HEK293 (cell line): ENCODE measurements at regions not wholly inside any gene's neighbourhood (a gene's known extent, or its start where the extent isn't known, plus 50 kb on each side); places are given as distances from the start of the nearest gene placed in this dataset.

ENCODE experiments used
- CTCF ChIA-PET: fragments of 350-600 bp; formaldehyde crosslinking; extraction: SDS; loops from one replicate; lab custom pipeline; 2021; ENCODE audit warnings: antibody characterized with exemption; lab: Yijun Ruan, JAX
- POLR2A ChIA-PET: fragments of 300-600 bp; formaldehyde crosslinking; extraction: SDS; loops from one replicate; lab custom pipeline; 2020; ENCODE audit warnings: antibody characterized with exemption, inconsistent platforms; lab: Yijun Ruan, JAX
- H3K27ac ChIP-seq: fragments of 200-500 bp; sonication (Bioruptor generic); 2 replicates; pipeline ENCODE4 v1.5.1; 2014; ENCODE audit warnings: low read depth, low read length, control low read depth, inconsistent platforms; ENCODE audit errors: extremely low read depth
- H3K36me3 ChIP-seq, 2 experiments: fragments of 200-500 bp in 1 of 2; sonication (Bioruptor generic) in 1 of 2; 1 replicate in 1 of 2; 2 replicates in 1 of 2; pipeline ENCODE4 v1.5.1; 2014 to 2017; ENCODE audit warnings: inconsistent platforms in 2 of 2, low read length in 2 of 2; ENCODE audit not compliant: control insufficient read depth in 2 of 2, insufficient read depth in 1 of 2
- H3K4me1 ChIP-seq: fragments of 200-500 bp; sonication (Bioruptor generic); 2 replicates; pipeline ENCODE4 v1.5.1; 2014; ENCODE audit warnings: mild to moderate bottlenecking, low read length, inconsistent platforms; ENCODE audit not compliant: control insufficient read depth, insufficient read depth
- H3K4me3 ChIP-seq: 2 replicates; pipeline ENCODE4 v1.5.1; 2011; ENCODE audit warnings: low read depth, mild to moderate bottlenecking, control low read depth, low read length, moderate library complexity
- H3K9me3 ChIP-seq: fragments of 200-500 bp; sonication (Bioruptor generic); 2 replicates; pipeline ENCODE4 v1.5.1; 2014; ENCODE audit warnings: low read depth, low read length, inconsistent platforms; ENCODE audit not compliant: control insufficient read depth, insufficient read depth
- KLF9 ChIP-seq: fragments of 450-650 bp; formaldehyde crosslinking; IDR thresholded peaks from 2 replicates; pipeline ENCODE4 v1.5.1; 2016; ENCODE audit warnings: missing biosample characterization, missing genetic modification characterization, low read depth
- REPIN1 ChIP-seq: fragments of 450-650 bp; formaldehyde crosslinking; IDR thresholded peaks from 2 replicates; pipeline ENCODE4 v1.5.1; 2017; ENCODE audit warnings: missing biosample characterization, missing genetic modification characterization, low read depth
- ZBTB21 ChIP-seq: fragments of 450-650 bp; formaldehyde crosslinking; IDR thresholded peaks from 2 replicates; pipeline ENCODE4 v1.5.1; 2017; ENCODE audit warnings: missing biosample characterization, missing genetic modification characterization
- ZBTB48 ChIP-seq: fragments of 450-650 bp; formaldehyde crosslinking; IDR thresholded peaks from 2 replicates; pipeline ENCODE4 v1.5.1; 2016; ENCODE audit warnings: missing biosample characterization, missing genetic modification characterization
- ZNF133 ChIP-seq: fragments of 450-650 bp; formaldehyde crosslinking; IDR thresholded peaks from 2 replicates; pipeline ENCODE4 v1.5.1; 2016; ENCODE audit warnings: missing biosample characterization, missing genetic modification characterization
- ZNF140 ChIP-seq: fragments of 450-650 bp; formaldehyde crosslinking; IDR thresholded peaks from 2 replicates; pipeline ENCODE4 v1.5.1; 2016; ENCODE audit warnings: missing biosample characterization, missing genetic modification characterization
- ZNF311 ChIP-seq: fragments of 450-650 bp; formaldehyde crosslinking; IDR thresholded peaks from 2 replicates; pipeline ENCODE4 v1.5.1; 2017; ENCODE audit warnings: missing biosample characterization, missing genetic modification characterization, borderline replicate concordance
- ZNF514 ChIP-seq: fragments of 450-650 bp; formaldehyde crosslinking; IDR thresholded peaks from 2 replicates; pipeline ENCODE4 v1.5.1; 2016; ENCODE audit warnings: missing biosample characterization, missing genetic modification characterization
- ZNF610 ChIP-seq: fragments of 450-650 bp; formaldehyde crosslinking; IDR thresholded peaks from 2 replicates; pipeline ENCODE4 v1.5.1; 2016; ENCODE audit warnings: missing biosample characterization, missing genetic modification characterization, borderline replicate concordance
- ZNF624 ChIP-seq: fragments of 450-650 bp; formaldehyde crosslinking; IDR thresholded peaks from 2 replicates; pipeline ENCODE4 v1.5.1; 2017; ENCODE audit warnings: missing biosample characterization, missing genetic modification characterization
- ZNF670 ChIP-seq: fragments of 450-650 bp; formaldehyde crosslinking; IDR thresholded peaks from 2 replicates; pipeline ENCODE4 v1.5.1; 2016; ENCODE audit warnings: missing biosample characterization, missing genetic modification characterization, low read depth
- ZNF701 ChIP-seq: fragments of 450-650 bp; formaldehyde crosslinking; IDR thresholded peaks from 2 replicates; pipeline ENCODE4 v1.5.1; 2016; ENCODE audit warnings: missing biosample characterization, missing genetic modification characterization
- ZNF785 ChIP-seq: fragments of 450-650 bp; formaldehyde crosslinking; IDR thresholded peaks from 2 replicates; pipeline ENCODE4 v1.5.1; 2016; ENCODE audit warnings: missing biosample characterization, missing genetic modification characterization
- ZNF791 ChIP-seq: fragments of 450-650 bp; formaldehyde crosslinking; IDR thresholded peaks from 2 replicates; pipeline ENCODE4 v1.5.1; 2016; ENCODE audit warnings: missing biosample characterization, missing genetic modification characterization
- ZSCAN16 ChIP-seq: fragments of 450-650 bp; formaldehyde crosslinking; IDR thresholded peaks from 2 replicates; pipeline ENCODE4 v1.5.1; 2016; ENCODE audit warnings: missing biosample characterization, missing genetic modification characterization
- TF ChIP-seq, protein P1 (sequence below): fragments of 450-650 bp; formaldehyde crosslinking; IDR thresholded peaks from 2 replicates; pipeline ENCODE4 v1.5.1; 2016; ENCODE audit warnings: missing biosample characterization, missing genetic modification characterization
- TF ChIP-seq, protein P2 (sequence below): fragments of 450-650 bp; formaldehyde crosslinking; IDR thresholded peaks from 2 replicates; pipeline ENCODE4 v1.5.1; 2016; ENCODE audit warnings: missing biosample characterization, missing genetic modification characterization
- TF ChIP-seq, protein P3 (sequence below): fragments of 450-650 bp; formaldehyde crosslinking; IDR thresholded peaks from 2 replicates; pipeline ENCODE4 v1.5.1; 2016; ENCODE audit warnings: missing biosample characterization, missing genetic modification characterization
- TF ChIP-seq, protein P4 (sequence below): fragments of 450-650 bp; formaldehyde crosslinking; IDR thresholded peaks from 2 replicates; pipeline ENCODE4 v1.5.1; 2016; ENCODE audit warnings: missing biosample characterization, missing genetic modification characterization
- TF ChIP-seq, protein P5 (sequence below): fragments of 450-650 bp; formaldehyde crosslinking; IDR thresholded peaks from 2 replicates; pipeline ENCODE4 v1.5.1; 2016; ENCODE audit warnings: missing biosample characterization, missing genetic modification characterization

DNA sequence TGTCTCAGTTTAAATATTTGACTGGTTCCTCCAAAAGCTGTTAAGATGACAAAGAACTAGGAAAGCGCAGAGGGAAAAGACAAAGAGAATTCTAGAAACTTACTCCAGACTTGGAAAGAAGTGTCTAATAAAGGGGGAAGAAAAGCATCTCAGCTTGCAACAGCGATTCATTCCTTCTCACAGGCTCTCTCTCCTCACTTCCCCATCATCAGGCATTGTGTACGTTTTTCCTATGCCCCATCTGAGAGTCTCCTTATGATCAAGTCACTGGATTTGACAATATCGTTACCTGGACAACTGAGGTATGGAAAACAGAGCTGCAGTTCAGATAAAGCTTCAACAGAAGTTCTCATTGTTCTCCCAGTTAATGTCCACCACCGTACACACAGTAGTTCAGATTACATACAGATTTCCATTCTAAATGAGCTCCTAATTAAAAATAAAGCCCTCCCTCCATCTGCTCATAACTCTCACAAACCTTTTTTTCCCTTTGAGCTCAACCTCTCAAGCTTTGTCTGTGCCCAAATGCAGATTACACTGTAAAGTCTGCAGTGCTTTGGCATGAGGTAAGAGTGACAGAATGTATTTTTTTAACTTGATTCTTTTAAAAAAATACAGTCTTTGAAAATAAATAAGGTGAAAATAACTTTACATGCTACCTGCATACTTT, 254.4 kb upstream of the THBS1 start:
- ChIA-PET CTCF (interaction anchor here (0.6 to 1.8 kb wide), 2 partner anchors 10 to 247 kb away, joined by 4 to 6 read pairs; no protein-coding TSS in a partner anchor), POLR2A (no interaction called here)
- TF ChIP-seq ZNF514 (tag by site-specific recombination) (no peak), ZNF670 (tag by site-specific recombination) (no peak), ZBTB21 (tag by site-specific recombination) (no peak), ZSCAN16 (tag by site-specific recombination) (no peak), ZNF624 (no peak), ZNF140 (no peak), ZNF311 (tag by site-specific recombination) (no peak), REPIN1 (tag by site-specific recombination) (no peak), ZNF133 (tag by site-specific recombination) (no peak), ZNF610 (tag by site-specific recombination) (no peak), ZNF701 (tag by site-specific recombination) (no peak), ZNF785 (no peak), KLF9 (tag by site-specific recombination) (no peak), ZBTB48 (no peak), ZNF791 (tag by site-specific recombination) (no peak)
- TF ChIP-seq, protein P1, sequence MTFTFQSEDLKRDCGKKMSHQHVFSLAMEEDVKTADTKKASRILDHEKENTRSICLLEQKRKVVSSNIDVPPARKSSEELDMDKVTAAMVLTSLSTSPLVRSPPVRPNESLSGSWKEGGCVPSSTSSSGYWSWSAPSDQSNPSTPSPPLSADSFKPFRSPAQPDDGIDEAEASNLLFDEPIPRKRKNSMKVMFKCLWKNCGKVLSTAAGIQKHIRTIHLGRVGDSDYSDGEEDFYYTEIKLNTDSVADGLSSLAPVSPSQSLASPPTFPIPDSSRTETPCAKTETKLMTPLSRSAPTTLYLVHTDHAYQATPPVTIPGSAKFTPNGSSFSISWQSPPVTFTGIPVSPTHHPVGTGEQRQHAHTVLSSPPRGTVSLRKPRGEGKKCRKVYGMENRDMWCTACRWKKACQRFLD, result no peak
- TF ChIP-seq, protein P2, sequence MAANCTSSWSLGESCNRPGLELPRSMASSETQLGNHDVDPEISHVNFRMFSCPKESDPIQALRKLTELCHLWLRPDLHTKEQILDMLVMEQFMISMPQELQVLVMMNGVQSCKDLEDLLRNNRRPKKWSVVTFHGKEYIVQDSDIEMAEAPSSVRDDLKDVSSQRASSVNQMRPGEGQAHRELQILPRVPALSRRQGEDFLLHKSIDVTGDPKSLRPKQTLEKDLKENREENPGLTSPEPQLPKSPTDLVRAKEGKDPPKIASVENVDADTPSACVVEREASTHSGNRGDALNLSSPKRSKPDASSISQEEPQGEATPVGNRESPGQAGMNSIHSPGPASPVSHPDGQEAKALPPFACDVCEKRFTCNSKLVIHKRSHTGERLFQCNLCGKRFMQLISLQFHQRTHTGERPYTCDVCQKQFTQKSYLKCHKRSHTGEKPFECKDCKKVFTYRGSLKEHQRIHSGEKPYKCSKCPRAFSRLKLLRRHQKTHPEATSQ (tag by site-specific recombination), result no peak
- TF ChIP-seq, protein P3, sequence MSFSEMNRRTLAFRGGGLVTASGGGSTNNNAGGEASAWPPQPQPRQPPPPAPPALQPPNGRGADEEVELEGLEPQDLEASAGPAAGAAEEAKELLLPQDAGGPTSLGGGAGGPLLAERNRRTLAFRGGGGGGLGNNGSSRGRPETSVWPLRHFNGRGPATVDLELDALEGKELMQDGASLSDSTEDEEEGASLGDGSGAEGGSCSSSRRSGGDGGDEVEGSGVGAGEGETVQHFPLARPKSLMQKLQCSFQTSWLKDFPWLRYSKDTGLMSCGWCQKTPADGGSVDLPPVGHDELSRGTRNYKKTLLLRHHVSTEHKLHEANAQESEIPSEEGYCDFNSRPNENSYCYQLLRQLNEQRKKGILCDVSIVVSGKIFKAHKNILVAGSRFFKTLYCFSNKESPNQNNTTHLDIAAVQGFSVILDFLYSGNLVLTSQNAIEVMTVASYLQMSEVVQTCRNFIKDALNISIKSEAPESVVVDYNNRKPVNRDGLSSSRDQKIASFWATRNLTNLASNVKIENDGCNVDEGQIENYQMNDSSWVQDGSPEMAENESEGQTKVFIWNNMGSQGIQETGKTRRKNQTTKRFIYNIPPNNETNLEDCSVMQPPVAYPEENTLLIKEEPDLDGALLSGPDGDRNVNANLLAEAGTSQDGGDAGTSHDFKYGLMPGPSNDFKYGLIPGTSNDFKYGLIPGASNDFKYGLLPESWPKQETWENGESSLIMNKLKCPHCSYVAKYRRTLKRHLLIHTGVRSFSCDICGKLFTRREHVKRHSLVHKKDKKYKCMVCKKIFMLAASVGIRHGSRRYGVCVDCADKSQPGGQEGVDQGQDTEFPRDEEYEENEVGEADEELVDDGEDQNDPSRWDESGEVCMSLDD (tag by site-specific recombination), result no peak
- TF ChIP-seq, protein P4, sequence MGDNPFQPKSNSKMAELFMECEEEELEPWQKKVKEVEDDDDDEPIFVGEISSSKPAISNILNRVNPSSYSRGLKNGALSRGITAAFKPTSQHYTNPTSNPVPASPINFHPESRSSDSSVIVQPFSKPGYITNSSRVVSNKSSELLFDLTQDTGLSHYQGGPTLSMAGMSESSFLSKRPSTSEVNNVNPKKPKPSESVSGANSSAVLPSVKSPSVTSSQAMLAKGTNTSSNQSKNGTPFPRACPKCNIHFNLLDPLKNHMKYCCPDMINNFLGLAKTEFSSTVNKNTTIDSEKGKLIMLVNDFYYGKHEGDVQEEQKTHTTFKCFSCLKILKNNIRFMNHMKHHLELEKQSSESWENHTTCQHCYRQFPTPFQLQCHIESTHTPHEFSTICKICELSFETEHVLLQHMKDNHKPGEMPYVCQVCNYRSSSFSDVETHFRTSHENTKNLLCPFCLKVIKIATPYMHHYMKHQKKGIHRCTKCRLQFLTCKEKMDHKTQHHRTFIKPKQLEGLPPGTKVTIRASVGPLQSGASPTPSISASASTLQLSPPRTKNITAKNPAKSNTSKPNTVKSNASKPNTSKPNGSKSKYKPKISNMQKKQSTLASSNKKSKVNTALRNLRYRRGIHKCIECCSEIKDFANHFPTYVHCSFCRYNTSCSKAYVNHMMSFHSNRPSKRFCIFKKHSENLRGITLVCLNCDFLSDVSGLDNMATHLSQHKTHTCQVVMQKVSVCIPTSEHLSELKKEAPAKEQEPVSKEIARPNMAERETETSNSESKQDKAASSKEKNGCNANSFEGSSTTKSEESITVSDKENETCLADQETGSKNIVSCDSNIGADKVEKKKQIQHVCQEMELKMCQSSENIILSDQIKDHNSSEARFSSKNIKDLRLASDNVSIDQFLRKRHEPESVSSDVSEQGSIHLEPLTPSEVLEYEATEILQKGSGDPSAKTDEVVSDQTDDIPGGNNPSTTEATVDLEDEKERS (tag by site-specific recombination), result no peak
- TF ChIP-seq, protein P5, sequence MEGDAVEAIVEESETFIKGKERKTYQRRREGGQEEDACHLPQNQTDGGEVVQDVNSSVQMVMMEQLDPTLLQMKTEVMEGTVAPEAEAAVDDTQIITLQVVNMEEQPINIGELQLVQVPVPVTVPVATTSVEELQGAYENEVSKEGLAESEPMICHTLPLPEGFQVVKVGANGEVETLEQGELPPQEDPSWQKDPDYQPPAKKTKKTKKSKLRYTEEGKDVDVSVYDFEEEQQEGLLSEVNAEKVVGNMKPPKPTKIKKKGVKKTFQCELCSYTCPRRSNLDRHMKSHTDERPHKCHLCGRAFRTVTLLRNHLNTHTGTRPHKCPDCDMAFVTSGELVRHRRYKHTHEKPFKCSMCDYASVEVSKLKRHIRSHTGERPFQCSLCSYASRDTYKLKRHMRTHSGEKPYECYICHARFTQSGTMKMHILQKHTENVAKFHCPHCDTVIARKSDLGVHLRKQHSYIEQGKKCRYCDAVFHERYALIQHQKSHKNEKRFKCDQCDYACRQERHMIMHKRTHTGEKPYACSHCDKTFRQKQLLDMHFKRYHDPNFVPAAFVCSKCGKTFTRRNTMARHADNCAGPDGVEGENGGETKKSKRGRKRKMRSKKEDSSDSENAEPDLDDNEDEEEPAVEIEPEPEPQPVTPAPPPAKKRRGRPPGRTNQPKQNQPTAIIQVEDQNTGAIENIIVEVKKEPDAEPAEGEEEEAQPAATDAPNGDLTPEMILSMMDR, result no peak
- H3K4me3 ChIP-seq, result no peak overlapping the region
- no peaks in the 10 kb centered on the region for H3K9me3 ChIP-seq
- no peak overlapping the region for H3K27ac ChIP-seq
- no peaks in the 10 kb centered on the region for H3K36me3 ChIP-seq
- no peaks in the 10 kb centered on the region for H3K4me1 ChIP-seq
